Glomerular visceral epithelial cell (primary cell): ENCODE measurements at regions not wholly inside any gene's neighbourhood (a gene's known extent, or its start where the extent isn't known, plus 50 kb on each side); places are given as distances from the start of the nearest gene placed in this dataset.

Source experiments
- DNase-seq: peaks from one replicate; pipeline ENCODE4 v3.0.0-alpha.2; 2016; ENCODE audit errors: extremely low spot score

GRCh38 chr2:221060376-221060775, 511.7 kb downstream of the EPHA4 start:
- DNase-seq = no peak

- no peak for DNase-seq
Measured at GRCh38 chr2:221063568-221063967, 508.5 kb downstream of the EPHA4 start.

- no peak for DNase-seq
Measured at GRCh38 chr2:221064058-221064854, 507.8 kb downstream of the EPHA4 start.

GRCh38 chr2:221064880-221065279, 507.2 kb downstream of the EPHA4 start:
- DNase-seq = no peak

GRCh38 chr2:221068123-221068522, 504.0 kb downstream of the EPHA4 start:
- DNase-seq = no peak

- DNase-seq = no peak
Measured at GRCh38 chr2:221070106-221070505, 502.0 kb downstream of the EPHA4 start.

- no peak for DNase-seq
Measured at GRCh38 chr2:221073326-221074049, 498.6 kb downstream of the EPHA4 start.

- no peak for DNase-seq
Measured at GRCh38 chr2:221074238-221074637, 497.9 kb downstream of the EPHA4 start.

GRCh38 chr2:221075203-221075602, 496.9 kb downstream of the EPHA4 start:
- peak; percentile 81 for DNase-seq

GRCh38 chr2:221077251-221077650, 494.9 kb downstream of the EPHA4 start:
- no peak for DNase-seq

GRCh38 chr2:221077799-221078198, 494.3 kb downstream of the EPHA4 start:
- no peak for DNase-seq

- no peak for DNase-seq
Measured at GRCh38 chr2:221085341-221085900, 486.7 kb downstream of the EPHA4 start.

- no peak for DNase-seq
Measured at GRCh38 chr2:221085936-221086335, 486.2 kb downstream of the EPHA4 start.

GRCh38 chr2:221087779-221088178, 484.3 kb downstream of the EPHA4 start:
- no peak for DNase-seq

GRCh38 chr2:221088506-221088905, 483.6 kb downstream of the EPHA4 start:
- DNase-seq = no peak

- no peak for DNase-seq
Measured at GRCh38 chr2:221095356-221095755, 476.7 kb downstream of the EPHA4 start.

- DNase-seq = peak; percentile 40
Measured at GRCh38 chr2:221096706-221097567, 475.2 kb downstream of the EPHA4 start.

- peak; percentile 83 for DNase-seq
Measured at GRCh38 chr2:221097568-221097915, 474.6 kb downstream of the EPHA4 start.

- DNase-seq = no peak
Measured at GRCh38 chr2:221097949-221098348, 474.2 kb downstream of the EPHA4 start.

- DNase-seq = peak; percentile 81
Measured at GRCh38 chr2:221100467-221101089, 471.5 kb downstream of the EPHA4 start.

- peak; percentile 9 for DNase-seq
Measured at GRCh38 chr2:221102896-221103688, 469.0 kb downstream of the EPHA4 start.
